ENCODE measurements at regions not wholly inside any gene's neighbourhood (a gene's known extent, or its start where the extent isn't known, plus 50 kb on each side); places are given as distances from the start of the nearest gene placed in this dataset.

DNA sequence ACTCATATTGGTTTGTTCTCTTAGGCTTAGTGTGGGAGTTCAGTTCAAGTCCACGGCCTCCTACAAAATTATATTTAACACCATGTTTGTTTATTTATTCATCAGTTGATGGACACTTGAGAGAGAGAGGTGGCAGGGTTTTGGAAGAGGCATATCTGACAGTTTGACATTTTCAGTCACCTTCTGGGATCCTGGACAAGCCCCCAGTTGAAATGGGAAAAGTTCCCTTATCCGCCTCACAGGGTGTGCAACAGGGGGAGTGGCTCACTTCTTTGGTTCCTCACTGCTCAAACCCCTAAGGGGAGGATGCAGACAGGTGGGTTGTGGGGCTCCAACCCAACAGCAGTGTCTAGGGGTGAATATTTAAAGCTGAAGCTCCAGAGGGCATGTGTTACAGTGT lies 52.3 kb upstream of the TNFSF18 start:
- 95 to 100% methylated on average over 2 of the region's 2 CpGs for WGBS, 2 experiments (ENCODE audit: low coverage in 1 of 2, low lambda C conversion rate in 2 of 2, missing lambda C conversion rate in 2 of 2)
- Histone ChIP-seq H4K20me1 (ENCODE audit: insufficient read depth) (no peaks in the 10 kb centered on the region), H3K9me3 (ENCODE audit: low read depth) (no peaks in the 10 kb centered on the region), H3K9ac (no peak overlapping the region), H3K36me3 (ENCODE audit: low read depth) (no peaks in the 10 kb centered on the region), H3K4me3 (no peak overlapping the region), H2AFZ (no peak overlapping the region), H3F3A (ENCODE audit: insufficient read depth) (no peaks in the 10 kb centered on the region), H3K27me3 (replicated peaks; ENCODE audit: insufficient read depth) (no peaks in the 10 kb centered on the region), H3K9me2 (ENCODE audit: insufficient read depth) (no peaks in the 10 kb centered on the region), H3K79me2 (ENCODE audit: insufficient read depth) (no peaks in the 10 kb centered on the region), H3K4me2 (ENCODE audit: unreplicated experiment) (no peak overlapping the region), H3K27ac (no peak overlapping the region), H3K4me1 (ENCODE audit: insufficient read depth) (0 out of 2 replicates have a peak, but pooled peaks cover 5% of the 10 kb centered on the region)
- DNase-seq: no peak
- in situ Hi-C loops (cut with MboI): no loop called here
- no peak for TF ChIP-seq EZH2 (IDR thresholded peaks at IDR 0.05; ENCODE audit: insufficient read depth, poor library complexity, severe bottlenecking)
- TF ChIP-seq EZH2phosphoT487 (IDR thresholded peaks at IDR 0.05; ENCODE audit: insufficient read depth, low read depth): no peak

DNA sequence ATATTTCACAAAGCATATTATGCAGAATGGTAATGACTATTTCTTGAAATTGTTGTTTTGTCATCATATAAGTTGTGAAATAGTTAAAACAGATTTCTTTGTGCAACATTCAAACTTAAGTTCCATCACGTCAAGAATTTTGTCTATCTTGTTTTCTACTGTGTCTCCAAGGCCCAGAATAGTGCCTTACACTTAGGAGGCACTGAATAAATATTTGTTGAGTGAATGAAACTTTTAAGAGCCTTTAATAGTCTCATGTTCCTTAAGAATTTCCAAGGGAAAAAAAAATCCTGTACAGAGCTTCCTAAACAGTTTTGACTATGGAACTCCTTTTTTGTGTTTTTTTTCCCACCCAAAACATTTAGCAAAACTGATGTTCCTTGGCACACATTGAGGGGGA lies 50.8 kb upstream of the TNFSF18 start:
- Histone ChIP-seq H3K27me3 (replicated peaks; ENCODE audit: insufficient read depth) (no peaks in the 10 kb centered on the region), H3K9me3 (ENCODE audit: low read depth) (no peaks in the 10 kb centered on the region), H3K4me2 (ENCODE audit: unreplicated experiment) (no peak overlapping the region), H3K4me3 (no peak overlapping the region), H3F3A (ENCODE audit: insufficient read depth) (peaks cover 7% of the 10 kb centered on the region; the same call in 1 of the 2 replicates), H3K27ac (no peak overlapping the region), H3K9me2 (ENCODE audit: insufficient read depth) (no peaks in the 10 kb centered on the region), H3K9ac (no peak overlapping the region), H2AFZ (no peak overlapping the region), H3K79me2 (ENCODE audit: insufficient read depth) (no peaks in the 10 kb centered on the region), H4K20me1 (ENCODE audit: insufficient read depth) (no peaks in the 10 kb centered on the region), H3K36me3 (ENCODE audit: low read depth) (no peaks in the 10 kb centered on the region), H3K4me1 (ENCODE audit: insufficient read depth) (peaks cover 17% of the 10 kb centered on the region)
- WGBS, 2 experiments (ENCODE audit: low coverage in 1 of 2, low lambda C conversion rate in 2 of 2, missing lambda C conversion rate in 2 of 2): 56 to 63% methylated on average over 1 of the region's 1 CpG
- TF ChIP-seq EZH2 (IDR thresholded peaks at IDR 0.05; ENCODE audit: insufficient read depth, poor library complexity, severe bottlenecking): no peak
- TF ChIP-seq EZH2phosphoT487 (IDR thresholded peaks at IDR 0.05; ENCODE audit: insufficient read depth, low read depth): no peak
- in situ Hi-C loops (cut with MboI): no loop called here
- DNase-seq: no peak

- TF ChIP-seq EZH2phosphoT487 (IDR thresholded peaks at IDR 0.05; ENCODE audit: insufficient read depth, low read depth) (no peak), EZH2 (IDR thresholded peaks at IDR 0.05; ENCODE audit: insufficient read depth, poor library complexity, severe bottlenecking) (no peak)
- Histone ChIP-seq H2AFZ (no peak overlapping the region), H3K27me3 (replicated peaks; ENCODE audit: insufficient read depth) (no peaks in the 10 kb centered on the region), H3K9ac (no peak overlapping the region), H3K27ac (no peak overlapping the region), H3K36me3 (ENCODE audit: low read depth) (no peaks in the 10 kb centered on the region), H4K20me1 (ENCODE audit: insufficient read depth) (no peaks in the 10 kb centered on the region), H3K4me3 (no peak overlapping the region), H3K4me1 (ENCODE audit: insufficient read depth) (peaks cover 27% of the 10 kb centered on the region), H3K79me2 (ENCODE audit: insufficient read depth) (no peaks in the 10 kb centered on the region), H3K9me3 (ENCODE audit: low read depth) (no peaks in the 10 kb centered on the region), H3K9me2 (ENCODE audit: insufficient read depth) (no peaks in the 10 kb centered on the region), H3K4me2 (ENCODE audit: unreplicated experiment) (no peak overlapping the region), H3F3A (ENCODE audit: insufficient read depth) (peaks cover 9% of the 10 kb centered on the region)
- in situ Hi-C loops (cut with MboI): no loop called here
- no peak for DNase-seq
- 98 to 100% methylated on average over 1 of the region's 1 CpG for WGBS, 2 experiments (ENCODE audit: low coverage in 1 of 2, low lambda C conversion rate in 2 of 2, missing lambda C conversion rate in 2 of 2)
Observed at GRCh38 chr1:173100476-173101107, 49.9 kb upstream of the TNFSF18 start.

All from GM23248 (cell line).